Cardiac muscle cell (in vitro differentiated cells and primary cell): ENCODE measurements at regions not wholly inside any gene's neighbourhood (a gene's known extent, or its start where the extent isn't known, plus 50 kb on each side); places are given as distances from the start of the nearest gene placed in this dataset.

Source experiments
- DNase-seq, 2 donors: peaks; one replicate each; pipeline versions ENCODE4 v3.0.0 to v3.0.0-alpha.2; 2010 to 2017; ENCODE audit warnings: low read depth in 1 of 2, low spot score in 1 of 2
- H3K27ac ChIP-seq: fragments of 200-600 bp; sonication (generic); 2 replicates; pipeline ENCODE4 v1.5.1; 2016
- H3K27me3 ChIP-seq: fragments of 200-600 bp; sonication (generic); 2 replicates; pipeline ENCODE4 v1.6.0; 2016; ENCODE audit warnings: control low read depth
- H3K36me3 ChIP-seq: fragments of 200-600 bp; sonication (generic); 2 replicates; pipeline ENCODE4 v1.5.1; 2016; ENCODE audit warnings: control low read depth
- H3K4me1 ChIP-seq: fragments of 200-600 bp; sonication (generic); 2 replicates; pipeline ENCODE4 v1.8.1; 2017; ENCODE audit warnings: low read depth, mild to moderate bottlenecking, mixed run types
- H3K4me3 ChIP-seq: fragments of 200-600 bp; sonication (generic); 2 replicates; pipeline ENCODE4 v1.5.1; 2016; ENCODE audit warnings: mild to moderate bottlenecking
- H3K9me3 ChIP-seq: fragments of 200-600 bp; sonication (generic); 2 replicates; pipeline ENCODE4 v1.5.1; 2017; ENCODE audit warnings: low read depth, mild to moderate bottlenecking, control low read depth
- CTCF ChIP-seq: IDR thresholded peaks from 2 replicates; pipeline ENCODE4 v1.5.1; 2012; ENCODE audit warnings: low read depth, mild to moderate bottlenecking, low read length

GRCh38 chr5:153352685-153353219 lies 137.7 kb upstream of the GRIA1 start:
- Histone ChIP-seq H3K27me3 (no peaks in the 10 kb centered on the region), H3K9me3 (no peaks in the 10 kb centered on the region), H3K27ac (peak overlapping the region; percentile 64), H3K36me3 (no peaks in the 10 kb centered on the region), H3K4me3 (peak overlapping the region; percentile 1), H3K4me1 (peaks cover 43% of the 10 kb centered on the region)
- no peak for TF ChIP-seq CTCF
- DNase-seq, result peak in 1 of 2 donors; percentile 45

- Histone ChIP-seq H3K27ac (no peak overlapping the region), H3K27me3 (no peaks in the 10 kb centered on the region), H3K36me3 (no peaks in the 10 kb centered on the region), H3K4me3 (no peak overlapping the region), H3K4me1 (peaks cover 21% of the 10 kb centered on the region), H3K9me3 (no peaks in the 10 kb centered on the region)
- TF ChIP-seq CTCF, result no peak
- DNase-seq, result no peak
Measured at GRCh38 chr5:153357493-153358112, 132.9 kb upstream of the GRIA1 start.

- DNase-seq, result no peak
- Histone ChIP-seq H3K9me3 (no peaks in the 10 kb centered on the region), H3K27ac (no peak overlapping the region), H3K4me3 (no peak overlapping the region), H3K27me3 (no peaks in the 10 kb centered on the region), H3K36me3 (no peaks in the 10 kb centered on the region), H3K4me1 (peaks cover 14% of the 10 kb centered on the region)
- TF ChIP-seq CTCF, result no peak
Measured at GRCh38 chr5:153358315-153358976, 132.0 kb upstream of the GRIA1 start.

GRCh38 chr5:153360860-153361259 lies 129.6 kb upstream of the GRIA1 start:
- Histone ChIP-seq H3K4me3 (no peak overlapping the region), H3K27ac (no peak overlapping the region), H3K4me1 (peaks cover 4% of the 10 kb centered on the region), H3K36me3 (no peaks in the 10 kb centered on the region), H3K27me3 (no peaks in the 10 kb centered on the region), H3K9me3 (no peaks in the 10 kb centered on the region)
- no peak for TF ChIP-seq CTCF
- DNase-seq, result no peak

GRCh38 chr5:153361735-153362409 lies 128.6 kb upstream of the GRIA1 start:
- H3K9me3 ChIP-seq, result no peaks in the 10 kb centered on the region
- H3K4me3 ChIP-seq, result no peak overlapping the region
- no peak for DNase-seq
- H3K4me1 ChIP-seq, result peaks cover 9% of the 10 kb centered on the region
- no peaks in the 10 kb centered on the region for H3K36me3 ChIP-seq
- H3K27me3 ChIP-seq, result no peaks in the 10 kb centered on the region
- TF ChIP-seq CTCF, result no peak
- H3K27ac ChIP-seq, result no peak overlapping the region
